K562 (cell line): ENCODE measurements at regions not wholly inside any gene's neighbourhood (a gene's known extent, or its start where the extent isn't known, plus 50 kb on each side); places are given as distances from the start of the nearest gene placed in this dataset.

Experiments
- ATAC-seq: fragments of 200-7000 bp; cut with Tn5 transposase; 3 replicates; pipeline ENCODE4 v1.9.1; 2020; ENCODE audit warnings: moderate library complexity
- BruUV-seq: library from RNA; stranded (reverse); fragments of 400-500 nt; replicated peaks from 2 replicates; lab custom pipeline; 2021; lab: Mats Ljungman, UMichigan
- CTCF ChIA-PET: fragments of 300-600 bp; formaldehyde crosslinking; extraction: SDS; loops from one replicate; lab custom pipeline; 2021; ENCODE audit warnings: low intra/inter-chr PET ratio; lab: Yijun Ruan, JAX
- POLR2A ChIA-PET: fragments of 300-600, 350-650 bp; sonication (Branson Sonifier 250); formaldehyde crosslinking; extraction: SDS; loops from one replicate; lab custom pipeline; 2021; ENCODE audit warnings: antibody characterized with exemption, inconsistent platforms; lab: Yijun Ruan, JAX
- DNase-seq, 4 experiments: peaks; one replicate each; pipeline versions ENCODE4 v3.0.0 to v3.0.0-alpha.2; 2011 to 2018; ENCODE audit warnings: low spot score in 3 of 4, mixed read lengths in 3 of 4; ENCODE audit errors: extremely low read depth in 1 of 4
- FAIRE-seq: peaks from 2 replicates; lab custom pipeline; 2011; peaks lifted over from hg19 to GRCh38; lab: Jason Lieb, UNC
- H2AFZ ChIP-seq: 2 replicates; pipeline ENCODE4 v1.6.0; 2011; ENCODE audit warnings: low read depth, low read length, control low read depth, inconsistent platforms
- H3K27ac ChIP-seq: fragments of 200-600 bp; 3 replicates; pipeline ENCODE4 v1.8.0; 2011; ENCODE audit warnings: low read depth, mild to moderate bottlenecking, control low read depth, inconsistent platforms, low read length, moderate library complexity, mixed read lengths; ENCODE audit errors: extremely low read depth
- H3K27me3 ChIP-seq, 2 experiments: fragments of 300-600 bp in 1 of 2; 2 replicates in 1 of 2; 3 replicates in 1 of 2; pipeline versions ENCODE4 v1.6.0 to v1.8.0; 2011; ENCODE audit warnings: inconsistent platforms in 2 of 2, low read length in 2 of 2, mild to moderate bottlenecking in 1 of 2, mixed read lengths in 1 of 2, moderate library complexity in 1 of 2; ENCODE audit not compliant: control insufficient read depth in 2 of 2, insufficient read depth in 2 of 2
- H3K36me3 ChIP-seq: fragments of 300-600 bp; 3 replicates; pipeline ENCODE4 v1.8.0; 2011; ENCODE audit warnings: mild to moderate bottlenecking, low read length, inconsistent platforms; ENCODE audit not compliant: control insufficient read depth, insufficient read depth
- H3K4me1 ChIP-seq, 2 experiments: fragments of 200-600 bp in 1 of 2; replicated peaks in 1 of 2; 2 replicates in 1 of 2; 3 replicates in 1 of 2; pipeline versions ENCODE4 v1.5.1 to v1.8.0; 2011; ENCODE audit warnings: inconsistent platforms in 2 of 2, low read length in 2 of 2, mild to moderate bottlenecking in 1 of 2, mixed read lengths in 1 of 2, moderate library complexity in 1 of 2; ENCODE audit not compliant: control insufficient read depth in 2 of 2, insufficient read depth in 2 of 2
- H3K4me2 ChIP-seq: 2 replicates; pipeline ENCODE4 v1.6.1; 2011; ENCODE audit warnings: low read length, control low read depth, inconsistent platforms, mixed read lengths; ENCODE audit not compliant: insufficient read depth
- H3K4me3 ChIP-seq: fragments of 200-600 bp; sonication (generic), shearing (Covaris generic); 2 replicates; pipeline ENCODE4 v1.5.1; 2016; ENCODE audit warnings: control low read depth, inconsistent platforms
- H3K79me2 ChIP-seq: fragments of 200-600 bp; 3 replicates; pipeline ENCODE4 v1.8.0; 2011; ENCODE audit warnings: low read length, inconsistent platforms; ENCODE audit not compliant: control insufficient read depth, insufficient read depth
- H3K9ac ChIP-seq, 2 experiments: 2 replicates each; pipeline versions ENCODE4 v1.6.0 to v1.6.1; 2011; ENCODE audit warnings: low read depth in 2 of 2, low read length in 2 of 2, control low read depth in 1 of 2, inconsistent platforms in 1 of 2, mild to moderate bottlenecking in 1 of 2, mixed read lengths in 1 of 2; ENCODE audit not compliant: insufficient read depth in 1 of 2
- H3K9me1 ChIP-seq: one replicate; pipeline ENCODE4 v1.6.0; 2011; ENCODE audit warnings: inconsistent platforms, mild to moderate bottlenecking, low read length, moderate library complexity; ENCODE audit not compliant: control insufficient read depth, insufficient read depth
- H3K9me3 ChIP-seq: replicated peaks from 2 replicates; pipeline ENCODE4 v1.5.1; 2011; ENCODE audit warnings: low read depth, low read length, inconsistent platforms; ENCODE audit not compliant: control insufficient read depth, insufficient read depth
- H4K20me1 ChIP-seq: replicated peaks from 2 replicates; pipeline ENCODE4 v1.6.1; 2011; ENCODE audit warnings: low read length, inconsistent platforms, mixed read lengths; ENCODE audit not compliant: control insufficient read depth, insufficient read depth
- DIDO1 ChIP-seq: fragments of 450-650 bp; IDR thresholded peaks from 2 replicates; pipeline ENCODE4 v1.6.1; 2016; ENCODE audit warnings: low read depth, missing biosample characterization, missing genetic modification characterization
- FOXK2 ChIP-seq, 2 experiments: fragments of 450-650 bp; IDR thresholded peaks in 1 of 2; conservative IDR thresholded peaks in 1 of 2; 2 replicates each; pipeline ENCODE4 v1.6.1; 2016; ENCODE audit warnings: low read depth in 2 of 2, mild to moderate bottlenecking in 1 of 2
- HCFC1 ChIP-seq: IDR thresholded peaks from 2 replicates; pipeline ENCODE4 v1.6.1; 2012; ENCODE audit warnings: low read depth, low read length, improper control_type of control experiment
- KDM5B ChIP-seq: fragments of 200-600 bp; sonication (generic); IDR thresholded peaks from 2 replicates; pipeline ENCODE4 v1.6.1; 2012; ENCODE audit warnings: low read depth, mild to moderate bottlenecking, moderate library complexity, low read length, control low read depth, inconsistent platforms; ENCODE audit not compliant: insufficient replicate concordance
- NFXL1 ChIP-seq: fragments of 450-650 bp; formaldehyde crosslinking; IDR thresholded peaks from 2 replicates; pipeline ENCODE4 v1.4.0; 2021; ENCODE audit warnings: mild to moderate bottlenecking
- NONO ChIP-seq, 2 experiments: fragments of 200-400 bp in 1 of 2; fragments of 450-650 bp in 1 of 2; formaldehyde crosslinking in 1 of 2; IDR thresholded peaks; 2 replicates each; pipeline ENCODE4 v1.6.1; 2017; ENCODE audit warnings: low read depth in 2 of 2, mild to moderate bottlenecking in 2 of 2, moderate library complexity in 2 of 2, low read length in 1 of 2
- RBFOX2 ChIP-seq: fragments of 200-400 bp; formaldehyde crosslinking; IDR thresholded peaks from 2 replicates; pipeline ENCODE4 v1.6.1; 2017; ENCODE audit warnings: low read depth, mild to moderate bottlenecking, low read length, moderate library complexity
- XRCC3 ChIP-seq: fragments of 450-650 bp; IDR thresholded peaks from 2 replicates; pipeline ENCODE4 v1.6.1; 2017; ENCODE audit warnings: mild to moderate bottlenecking, moderate library complexity
- ZBTB11 ChIP-seq, 3 experiments: fragments of 200-800 bp in 1 of 3; fragments of 250-450 bp in 1 of 3; fragments of 450-650 bp in 1 of 3; sonication (Bioruptor Pico) in 1 of 3; sonication (Bioruptor generic) in 1 of 3; formaldehyde crosslinking in 1 of 3; IDR thresholded peaks; 2 replicates each; pipeline versions ENCODE4 v1.6.1 to v1.8.0; 2016 to 2022; ENCODE audit warnings: mild to moderate bottlenecking in 2 of 3, missing genetic modification characterization in 2 of 3, missing compliant biosample characterization in 1 of 3, moderate library complexity in 1 of 3
- ZFP1 ChIP-seq: fragments of 450-650 bp; formaldehyde crosslinking; IDR thresholded peaks from 2 replicates; pipeline ENCODE4 v1.4.0; 2020; ENCODE audit warnings: mild to moderate bottlenecking, mixed read lengths
- ZFP36 ChIP-seq: fragments of 150-350 bp; IDR thresholded peaks from 2 replicates; pipeline ENCODE4 v1.6.1; 2018; ENCODE audit warnings: low read length, low read depth; ENCODE audit not compliant: partially characterized antibody
- WGBS: fragments of 100-300 bp; shearing (Covaris generic); methylation state at CpG from one replicate; pipeline ENCODE4 v1.1.6; 2016; ENCODE audit warnings: low coverage, mixed read lengths; ENCODE audit not compliant: insufficient coverage; ENCODE audit errors: missing lambda C conversion rate; 5-methylcytosine and 5-hydroxymethylcytosine counted together
- in situ Hi-C: fragments of 300-500 bp; cut with MboI; formaldehyde crosslinking; loops from 4 replicates; pipeline ENCODE4 v1.15.0; 2018; ENCODE audit warnings: inconsistent platforms, mixed read lengths
- intact Hi-C: fragments of 100-400 bp; cut with micrococcal nuclease; formaldehyde crosslinking; loops from 2 replicates; pipeline ENCODE4 v1.14.2; 2022

GRCh38 chr15:95134431-95135110 lies 903.2 kb downstream of the MCTP2 start:
- intact Hi-C loops, result no loop called here
- Histone ChIP-seq H3K27me3 (no peaks in the 10 kb centered on the region), H3K4me2 (no peak overlapping the region), H3K4me1 (no peaks in the 10 kb centered on the region; a peak in 1 of 5 replicates), H4K20me1 (no peaks in the 10 kb centered on the region), H3K9ac (no peak overlapping the region), H3K4me3 (no peak overlapping the region), H3K27ac (no peak overlapping the region), H3K36me3 (no peaks in the 10 kb centered on the region), H3K79me2 (no peaks in the 10 kb centered on the region), H3K9me1 (no peaks in the 10 kb centered on the region), H3K9me3 (no peaks in the 10 kb centered on the region), H2AFZ (no peak overlapping the region)
- DNase-seq, result no peak
- POLR2A ChIA-PET, result no interaction called here
- ATAC-seq, result no peak
- in situ Hi-C loops, result no loop called here
- FAIRE-seq, result no peak
- CTCF ChIA-PET, result no interaction called here
- TF ChIP-seq KDM5B, result no peak
- WGBS, result 44% methylated on average over 4 of the region's 4 CpGs
- BruUV-seq, result no TSS peak

DNA sequence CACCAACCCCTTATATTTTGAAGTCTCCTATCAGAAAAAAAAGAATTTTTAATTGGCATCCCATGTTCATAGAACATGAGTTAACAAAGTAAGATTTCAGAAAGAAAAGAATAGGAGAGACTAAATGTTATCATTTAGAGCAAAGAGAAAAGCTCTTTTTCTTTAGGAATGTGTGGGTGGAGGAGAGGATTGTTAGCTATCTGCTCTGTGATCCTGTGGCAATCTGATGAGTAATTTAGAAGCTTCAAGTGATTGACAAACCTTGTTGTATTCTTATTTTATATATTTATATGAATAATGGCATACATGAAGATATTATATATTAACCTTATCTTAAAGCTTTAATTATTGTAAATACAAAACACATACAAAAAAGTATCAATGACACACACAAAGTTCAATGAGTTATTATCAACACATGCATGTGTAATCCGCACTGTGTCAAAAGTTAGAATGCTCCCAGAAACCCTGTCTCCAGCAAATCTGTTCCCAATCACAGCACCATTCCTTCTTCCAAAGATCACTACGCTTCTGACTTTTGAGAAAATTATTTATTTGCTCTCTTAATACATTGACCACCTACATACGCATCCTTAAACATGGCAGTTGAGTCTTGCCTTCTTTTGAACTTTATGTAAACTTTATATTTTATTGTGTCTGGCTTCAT lies 907.4 kb downstream of the MCTP2 start:
- Histone ChIP-seq H3K9ac (no peak overlapping the region), H3K4me2 (no peak overlapping the region), H2AFZ (no peak overlapping the region), H3K27ac (no peak overlapping the region), H3K4me3 (no peak overlapping the region), H4K20me1 (no peaks in the 10 kb centered on the region), H3K36me3 (no peaks in the 10 kb centered on the region), H3K79me2 (no peaks in the 10 kb centered on the region), H3K27me3 (no peaks in the 10 kb centered on the region), H3K9me3 (no peaks in the 10 kb centered on the region), H3K4me1 (no peaks in the 10 kb centered on the region), H3K9me1 (no peaks in the 10 kb centered on the region)
- no peak for ATAC-seq
- intact Hi-C loops, result no loop called here
- DNase-seq, result no peak
- 78% methylated on average over 3 of the region's 3 CpGs for WGBS
- no TSS peak for BruUV-seq
- no peak for FAIRE-seq
- ChIA-PET CTCF (no interaction called here), POLR2A (no interaction called here)
- in situ Hi-C loops, result no loop called here
- TF ChIP-seq ZBTB11 (CRISPR knock-in tag; IDR thresholded peaks at IDR 0.05), result no peak
- no peak for TF ChIP-seq ZFP36
- no peak for TF ChIP-seq RBFOX2
- TF ChIP-seq FOXK2 (conservative IDR thresholded peaks at IDR 0.05 in 1 of 2, IDR thresholded peaks at IDR 0.05 in 1 of 2; ENCODE audit: low read depth in 2 of 2), result no peak
- no peak for TF ChIP-seq NONO (IDR thresholded peaks at IDR 0.05; ENCODE audit: low read depth in 2 of 2, low read length in 1 of 2)
- TF ChIP-seq ZFP1 (CRISPR knock-in tag), result no peak
- no peak for TF ChIP-seq XRCC3
- no peak for TF ChIP-seq HCFC1
- no peak for TF ChIP-seq NFXL1
- TF ChIP-seq DIDO1 (tag), result no peak
